G401.6 (cell line): ENCODE measurements at regions not wholly inside any gene's neighbourhood (a gene's known extent, or its start where the extent isn't known, plus 50 kb on each side); places are given as distances from the start of the nearest gene placed in this dataset.
"Not testable (repeated sequence)": the region's sequence is repeated elsewhere in the genome, so short reads cannot be mapped to it uniquely, and the experiment has no call there.

ENCODE experiments used
- FAIRE-seq: peaks from 2 replicates; lab custom pipeline; 2012; peaks lifted over from hg19 to GRCh38; lab: Jason Lieb, UNC

DNA sequence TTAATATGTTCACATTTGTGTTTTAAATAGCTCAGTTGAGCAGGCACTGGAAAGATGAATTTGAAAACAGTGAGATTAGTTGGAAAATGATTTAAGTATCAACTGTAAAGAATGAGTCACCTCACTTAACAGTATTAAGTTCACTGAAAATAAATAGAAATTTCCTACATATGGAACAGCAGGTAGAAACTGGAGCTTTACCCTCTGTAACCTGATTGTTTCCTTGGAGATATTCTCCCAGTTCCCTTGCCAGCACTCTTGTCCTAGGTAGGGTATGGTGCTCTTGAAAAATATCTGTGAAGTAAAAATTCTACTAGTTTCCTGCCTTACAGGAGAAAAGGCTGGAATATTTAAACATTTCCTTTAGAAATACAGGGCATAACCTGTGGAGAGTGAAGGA is 81.3 kb upstream of the DLGAP1 start:
- FAIRE-seq = no peak

GRCh38 chr18:4528405-4528804 is 73.3 kb upstream of the DLGAP1 start:
- FAIRE-seq = no peak

DNA sequence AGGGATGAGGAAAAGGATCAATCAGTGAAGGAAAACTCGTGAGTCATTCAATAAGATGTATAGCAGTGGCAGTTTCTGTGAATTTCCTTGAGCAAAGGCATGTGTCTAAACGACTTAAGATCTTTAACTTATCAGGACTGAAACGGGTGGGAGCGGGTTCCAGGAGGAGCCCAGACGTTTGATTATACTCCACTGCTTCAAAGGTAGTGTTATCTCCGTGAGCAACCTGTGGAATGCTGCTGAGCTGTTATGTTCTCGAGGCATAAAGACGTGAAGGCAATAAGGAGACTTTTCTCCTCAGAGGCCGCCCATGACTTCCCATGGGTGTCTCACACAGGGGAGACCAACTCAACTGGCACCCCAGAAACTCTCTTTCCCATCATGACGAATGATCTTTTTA is 72.7 kb upstream of the DLGAP1 start:
- FAIRE-seq = not testable (repeated sequence)

GRCh38 chr18:4524096-4524495 is 69.0 kb upstream of the DLGAP1 start:
- FAIRE-seq = no peak

GRCh38 chr18:4511166-4511565 is 56.1 kb upstream of the DLGAP1 start:
- FAIRE-seq = no peak

DNA sequence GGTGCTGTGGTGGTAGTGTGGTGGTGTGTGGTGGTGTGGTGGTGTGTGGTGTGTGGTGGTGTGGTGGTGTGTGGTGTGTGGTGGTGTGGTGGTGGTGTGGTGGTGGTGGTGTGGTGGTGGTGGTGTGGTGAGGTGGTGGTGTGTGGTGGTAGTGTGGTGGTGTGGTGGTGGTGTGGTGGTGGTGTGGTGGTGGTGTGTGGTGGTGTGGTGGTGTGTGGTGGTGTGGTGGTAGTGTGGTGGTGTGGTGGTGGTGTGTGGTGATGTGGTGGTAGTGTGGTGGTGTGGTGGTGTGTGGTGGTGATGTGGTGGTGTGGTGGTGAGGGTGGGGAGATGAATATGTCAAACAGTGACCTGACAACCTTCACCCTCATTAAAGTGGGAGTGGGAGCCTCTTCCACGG is 55.6 kb upstream of the DLGAP1 start:
- FAIRE-seq = no peak

DNA sequence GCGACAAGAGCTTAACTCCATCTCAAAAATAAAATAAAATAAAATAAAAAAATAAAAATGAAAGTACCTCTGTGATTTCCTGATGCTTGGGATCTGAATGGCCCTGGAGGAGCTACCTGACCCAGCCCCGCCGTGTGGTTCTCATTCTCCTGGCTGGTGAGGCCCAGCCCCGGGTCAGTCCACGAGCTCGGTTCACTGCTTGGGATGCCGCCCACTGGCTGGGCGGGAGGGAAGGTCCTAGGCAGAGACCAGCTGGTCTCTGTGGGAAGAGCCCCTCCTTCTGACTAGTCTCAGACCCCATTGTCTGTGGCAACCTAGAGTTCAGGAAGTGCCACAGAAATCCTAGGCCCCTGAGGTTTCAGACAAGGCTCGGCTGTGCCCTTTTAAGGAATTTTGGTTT is 55.1 kb upstream of the DLGAP1 start:
- FAIRE-seq = no peak
